Renal pelvis (tissue), 1 donor: ENCODE measurements at regions not wholly inside any gene's neighbourhood (a gene's known extent, or its start where the extent isn't known, plus 50 kb on each side); places are given as distances from the start of the nearest gene placed in this dataset.
"Not testable (repeated sequence)": the region's sequence is repeated elsewhere in the genome, so short reads cannot be mapped to it uniquely, and the experiment has no call there.

ENCODE experiments used
- DNase-seq: peaks from one replicate; pipeline ENCODE4 v3.0.0-alpha.2; 2013

- no peak for DNase-seq
These were observed 903.4 kb downstream of the RAB28 start for GRCh38 chr4:12580787-12581186.

GRCh38 chr4:12579172-12579571 lies 905.0 kb downstream of the RAB28 start:
- no peak for DNase-seq

- DNase-seq: no peak
These were observed 907.7 kb downstream of the RAB28 start for GRCh38 chr4:12576409-12576808.

GRCh38 chr4:12573716-12574115 lies 910.4 kb downstream of the RAB28 start:
- DNase-seq: peak; percentile 20

- no peak for DNase-seq
These were observed 921.5 kb downstream of the RAB28 start for GRCh38 chr4:12562476-12563140.

- DNase-seq: peak; percentile 20
These were observed 922.1 kb downstream of the RAB28 start for GRCh38 chr4:12562021-12562420.

- DNase-seq: no peak
These were observed 929.1 kb downstream of the RAB28 start for GRCh38 chr4:12555011-12555410.

GRCh38 chr4:12548678-12549077 lies 935.5 kb downstream of the RAB28 start:
- no peak for DNase-seq

- no peak for DNase-seq
These were observed 938.3 kb downstream of the RAB28 start for GRCh38 chr4:12545812-12546211.

GRCh38 chr4:12538162-12538561 lies 946.0 kb downstream of the RAB28 start:
- DNase-seq: no peak

- no peak for DNase-seq
These were observed 949.5 kb downstream of the RAB28 start for GRCh38 chr4:12534684-12535083.

GRCh38 chr4:12519426-12519825 lies 964.7 kb downstream of the RAB28 start:
- DNase-seq: no peak

- no peak for DNase-seq
These were observed 976.2 kb downstream of the RAB28 start for GRCh38 chr4:12507868-12508481.

GRCh38 chr4:12500409-12500808 lies 983.7 kb downstream of the RAB28 start:
- DNase-seq: no peak

GRCh38 chr4:12499693-12500092 lies 984.4 kb downstream of the RAB28 start:
- DNase-seq: no peak

- no peak for DNase-seq
These were observed 988.9 kb downstream of the RAB28 start for GRCh38 chr4:12495211-12495610.

- no peak for DNase-seq
These were observed 991.3 kb downstream of the RAB28 start for GRCh38 chr4:12492730-12493393.

- DNase-seq: no peak
These were observed 995.5 kb downstream of the RAB28 start for GRCh38 chr4:12488672-12489071.

GRCh38 chr4:12487000-12487399 lies 997.1 kb downstream of the RAB28 start:
- DNase-seq: no peak

- no peak for DNase-seq
These were observed 1012.1 kb downstream of the RAB28 start for GRCh38 chr4:12472087-12472486.

- no peak for DNase-seq
These were observed 1012.9 kb downstream of the RAB28 start for GRCh38 chr4:12471193-12471592.

- not testable (repeated sequence) for DNase-seq
These were observed 1022.6 kb downstream of the RAB28 start for GRCh38 chr4:12461576-12461975.

GRCh38 chr4:12459126-12459525 lies 1025.0 kb downstream of the RAB28 start:
- no peak for DNase-seq
